Stimulated activated CD8-positive, alpha-beta memory T cell treated with anti-CD3 and anti-CD28 coated beads, Interleukin-2, amount 100 ng/mL, for 1 hour (primary cell): ENCODE measurements at regions not wholly inside any gene's neighbourhood (a gene's known extent, or its start where the extent isn't known, plus 50 kb on each side); places are given as distances from the start of the nearest gene placed in this dataset.
"Not testable (repeated sequence)": the region's sequence is repeated elsewhere in the genome, so short reads cannot be mapped to it uniquely, and the experiment has no call there.

Experiments
- DNase-seq, 2 donors: peaks; one replicate each; pipeline ENCODE4 v3.0.0-alpha.2; 2020; ENCODE audit warnings: low read depth in 2 of 2

- DNase-seq = no peak
Measured at GRCh38 chr18:37872562-37872961, 307.0 kb upstream of the CELF4 start.

- no peak for DNase-seq
Measured at GRCh38 chr18:37871561-37871960, 306.0 kb upstream of the CELF4 start.

GRCh38 chr18:37869051-37869450, 303.5 kb upstream of the CELF4 start:
- DNase-seq = no peak

GRCh38 chr18:37864122-37864521, 298.5 kb upstream of the CELF4 start:
- no peak for DNase-seq

GRCh38 chr18:37861981-37862380, 296.4 kb upstream of the CELF4 start:
- no peak for DNase-seq

- DNase-seq = no peak
Measured at GRCh38 chr18:37854396-37854795, 288.8 kb upstream of the CELF4 start.

- DNase-seq = no peak
Measured at GRCh38 chr18:37853706-37854105, 288.1 kb upstream of the CELF4 start.

GRCh38 chr18:37852464-37852863, 286.9 kb upstream of the CELF4 start:
- DNase-seq = no peak

- DNase-seq = no peak
Measured at GRCh38 chr18:37847544-37847943, 281.9 kb upstream of the CELF4 start.

- DNase-seq = no peak
Measured at GRCh38 chr18:37846996-37847395, 281.4 kb upstream of the CELF4 start.

- no peak for DNase-seq
Measured at GRCh38 chr18:37845498-37845897, 279.9 kb upstream of the CELF4 start.

GRCh38 chr18:37844209-37844970, 278.8 kb upstream of the CELF4 start:
- DNase-seq = no peak

- no peak for DNase-seq
Measured at GRCh38 chr18:37838083-37838482, 272.5 kb upstream of the CELF4 start.

- no peak for DNase-seq
Measured at GRCh38 chr18:37836071-37836970, 270.7 kb upstream of the CELF4 start.

GRCh38 chr18:37832010-37832695, 266.6 kb upstream of the CELF4 start:
- not testable (repeated sequence) for DNase-seq

- DNase-seq = no peak
Measured at GRCh38 chr18:37812961-37813360, 247.4 kb upstream of the CELF4 start.

GRCh38 chr18:37805773-37806404, 240.3 kb upstream of the CELF4 start:
- DNase-seq = no peak

GRCh38 chr18:37796823-37797349, 231.3 kb upstream of the CELF4 start:
- DNase-seq = no peak

- no peak for DNase-seq
Measured at GRCh38 chr18:37787452-37787851, 221.9 kb upstream of the CELF4 start.

GRCh38 chr18:37783771-37784170, 218.2 kb upstream of the CELF4 start:
- DNase-seq = no peak

GRCh38 chr18:37779220-37779619, 213.6 kb upstream of the CELF4 start:
- DNase-seq = no peak
